Fibroblast of lung (primary cell): ENCODE measurements at regions not wholly inside any gene's neighbourhood (a gene's known extent, or its start where the extent isn't known, plus 50 kb on each side); places are given as distances from the start of the nearest gene placed in this dataset.

Experiments used
- DNase-seq, 2 donors: peaks; one replicate each; pipeline versions ENCODE4 v3.0.0 to v3.0.0-alpha.2; 2010; ENCODE audit warnings: low read depth in 2 of 2
- H2AFZ ChIP-seq: 2 replicates; pipeline ENCODE4 v1.5.1; 2012; ENCODE audit warnings: low read length, control low read depth, inconsistent platforms
- H3K27ac ChIP-seq: 2 replicates; pipeline ENCODE4 v1.5.1; 2011; ENCODE audit warnings: low read length, control low read depth; ENCODE audit not compliant: insufficient read depth
- H3K27me3 ChIP-seq: 2 replicates; pipeline ENCODE4 v1.5.1; 2011; ENCODE audit warnings: mild to moderate bottlenecking, low read length; ENCODE audit not compliant: control insufficient read depth, insufficient read depth
- H3K36me3 ChIP-seq: 2 replicates; pipeline ENCODE4 v1.5.1; 2011; ENCODE audit warnings: low read length; ENCODE audit not compliant: control insufficient read depth, insufficient read depth
- H3K4me1 ChIP-seq: 2 replicates; pipeline ENCODE4 v1.5.1; 2011; ENCODE audit warnings: low read length; ENCODE audit not compliant: control insufficient read depth, insufficient read depth; ENCODE audit errors: extremely low read depth
- H3K4me2 ChIP-seq: 2 replicates; pipeline ENCODE4 v1.5.1; 2011; ENCODE audit warnings: low read length, control low read depth; ENCODE audit not compliant: insufficient read depth; ENCODE audit errors: extremely low read depth
- H3K4me3 ChIP-seq, 4 experiments: fragments of 200-600 bp in 1 of 4; sonication (generic) in 1 of 4; replicated peaks in 1 of 4; 2 replicates each; pipeline ENCODE4 v1.5.1; 2011 to 2016; ENCODE audit warnings: low read length in 4 of 4, low read depth in 3 of 4, mild to moderate bottlenecking in 3 of 4, control low read depth in 2 of 4, inconsistent platforms in 1 of 4, mixed read lengths in 1 of 4; ENCODE audit not compliant: insufficient read depth in 1 of 4; ENCODE audit errors: control extremely low read depth in 1 of 4
- H3K79me2 ChIP-seq: 2 replicates; pipeline ENCODE4 v1.5.1; 2012; ENCODE audit warnings: mild to moderate bottlenecking, low read length, inconsistent platforms; ENCODE audit not compliant: control insufficient read depth, insufficient read depth
- H3K9ac ChIP-seq: 2 replicates; pipeline ENCODE4 v1.5.1; 2011; ENCODE audit warnings: mild to moderate bottlenecking, low read length, control low read depth; ENCODE audit not compliant: insufficient read depth
- H3K9me3 ChIP-seq: 2 replicates; pipeline ENCODE4 v1.5.1; 2012; ENCODE audit warnings: low read depth, low read length; ENCODE audit not compliant: control insufficient read depth, insufficient read depth
- H4K20me1 ChIP-seq: 2 replicates; pipeline ENCODE4 v1.5.1; 2011; ENCODE audit warnings: low read length; ENCODE audit not compliant: control insufficient read depth, insufficient read depth; ENCODE audit errors: extremely low read depth
- CTCF ChIP-seq, 2 donors: IDR thresholded peaks in 1 of 2; conservative IDR thresholded peaks in 1 of 2; 1 replicate in 1 of 2; 2 replicates in 1 of 2; pipeline ENCODE4 v1.5.1; 2011 to 2012; ENCODE audit warnings: low read length in 2 of 2, control low read depth in 1 of 2, inconsistent platforms in 1 of 2, low read depth in 1 of 2, mild to moderate bottlenecking in 1 of 2
- EZH2 ChIP-seq: IDR thresholded peaks from 2 replicates; pipeline ENCODE4 v1.5.1; 2012; ENCODE audit warnings: low read length, control low read depth, mild to moderate bottlenecking; ENCODE audit errors: missing control alignments

GRCh38 chr17:51546114-51546513 lies 285.8 kb downstream of the UTP18 start:
- H3K4me2 ChIP-seq, result no peak overlapping the region
- no peaks in the 10 kb centered on the region for H4K20me1 ChIP-seq
- H3K9ac ChIP-seq, result no peak overlapping the region
- H3K27me3 ChIP-seq, result no peaks in the 10 kb centered on the region
- H3K4me3 ChIP-seq, result no peak overlapping the region
- no peaks in the 10 kb centered on the region for H3K4me1 ChIP-seq
- TF ChIP-seq EZH2 (no peak), CTCF (conservative IDR thresholded peaks at IDR 0.05 in 1 of 2, IDR thresholded peaks at IDR 0.05 in 1 of 2; ENCODE audit: low read depth in 1 of 2, low read length in 2 of 2) (no peak)
- no peaks in the 10 kb centered on the region for H3K79me2 ChIP-seq
- no peak for DNase-seq
- H2AFZ ChIP-seq, result no peak overlapping the region
- no peaks in the 10 kb centered on the region for H3K9me3 ChIP-seq
- no peaks in the 10 kb centered on the region for H3K36me3 ChIP-seq
- no peak overlapping the region for H3K27ac ChIP-seq

DNA sequence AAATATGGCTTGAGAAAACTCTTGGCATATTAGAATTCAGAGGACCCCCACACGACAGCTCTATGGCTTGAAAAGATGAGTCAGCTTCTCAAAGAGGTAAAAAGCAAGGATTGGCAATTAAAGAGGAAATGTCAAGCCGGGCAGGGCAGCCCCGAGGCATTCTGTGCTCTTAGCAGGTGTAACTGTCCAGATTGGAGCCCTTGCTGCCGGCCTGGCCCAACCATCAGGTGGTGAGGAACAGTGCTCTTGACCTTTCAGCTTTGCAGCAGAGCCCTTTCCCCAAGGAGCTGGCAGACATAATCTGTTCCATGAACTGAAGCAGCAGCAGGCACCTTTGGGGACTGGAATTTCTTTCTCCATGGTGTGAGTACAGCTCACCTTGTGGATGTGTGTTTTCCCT lies 287.8 kb downstream of the UTP18 start:
- no peak for DNase-seq
- Histone ChIP-seq H2AFZ (no peak overlapping the region), H3K36me3 (no peaks in the 10 kb centered on the region), H3K79me2 (no peaks in the 10 kb centered on the region), H3K27me3 (no peaks in the 10 kb centered on the region), H3K9me3 (no peaks in the 10 kb centered on the region), H4K20me1 (no peaks in the 10 kb centered on the region), H3K4me1 (no peaks in the 10 kb centered on the region), H3K27ac (no peak overlapping the region), H3K4me2 (no peak overlapping the region), H3K4me3 (no peak overlapping the region), H3K9ac (no peak overlapping the region)
- TF ChIP-seq EZH2 (no peak), CTCF (conservative IDR thresholded peaks at IDR 0.05 in 1 of 2, IDR thresholded peaks at IDR 0.05 in 1 of 2; ENCODE audit: low read depth in 1 of 2, low read length in 2 of 2) (no peak)

- no peak overlapping the region for H3K4me3 ChIP-seq
- no peak overlapping the region for H3K9ac ChIP-seq
- no peaks in the 10 kb centered on the region for H3K36me3 ChIP-seq
- TF ChIP-seq EZH2 (no peak), CTCF (conservative IDR thresholded peaks at IDR 0.05 in 1 of 2, IDR thresholded peaks at IDR 0.05 in 1 of 2; ENCODE audit: low read depth in 1 of 2, low read length in 2 of 2) (no peak)
- no peaks in the 10 kb centered on the region for H3K27me3 ChIP-seq
- H3K79me2 ChIP-seq, result no peaks in the 10 kb centered on the region
- H3K4me1 ChIP-seq, result no peaks in the 10 kb centered on the region
- H2AFZ ChIP-seq, result no peak overlapping the region
- no peak for DNase-seq
- H3K4me2 ChIP-seq, result no peak overlapping the region
- no peaks in the 10 kb centered on the region for H3K9me3 ChIP-seq
- H3K27ac ChIP-seq, result no peak overlapping the region
- H4K20me1 ChIP-seq, result no peaks in the 10 kb centered on the region
Observed at GRCh38 chr17:51555153-51555552, 294.8 kb downstream of the UTP18 start.
